ENCODE measurements at regions not wholly inside any gene's neighbourhood (a gene's known extent, or its start where the extent isn't known, plus 50 kb on each side); places are given as distances from the start of the nearest gene placed in this dataset.
"Not testable (repeated sequence)": the region's sequence is repeated elsewhere in the genome, so short reads cannot be mapped to it uniquely, and the experiment has no call there.

GRCh38 chr6:119440953-119441352 is 91.4 kb upstream of the MAN1A1 start:
- Mint-ChIP-seq H3K27ac (no peak overlapping the region), H3K36me3 (no peaks in the 10 kb centered on the region), H3K4me1 (no peaks in the 10 kb centered on the region), H3K4me3 (no peak overlapping the region), H3K27me3 (peaks cover 2% of the 10 kb centered on the region), H3K9me3 (no peaks in the 10 kb centered on the region)

- Mint-ChIP-seq H3K27ac (no peak overlapping the region), H3K4me1 (no peaks in the 10 kb centered on the region), H3K4me3 (no peak overlapping the region), H3K36me3 (no peaks in the 10 kb centered on the region), H3K9me3 (no peaks in the 10 kb centered on the region), H3K27me3 (no peaks in the 10 kb centered on the region)
Observed at GRCh38 chr6:119436583-119436982, 87.0 kb upstream of the MAN1A1 start.

GRCh38 chr6:119431799-119432198 is 82.2 kb upstream of the MAN1A1 start:
- no peak overlapping the region for H3K4me3 Mint-ChIP-seq
- no peak overlapping the region for H3K27ac Mint-ChIP-seq
- H3K36me3 Mint-ChIP-seq: no peaks in the 10 kb centered on the region
- H3K4me1 Mint-ChIP-seq: no peaks in the 10 kb centered on the region
- no peaks in the 10 kb centered on the region for H3K9me3 Mint-ChIP-seq
- no peaks in the 10 kb centered on the region for H3K27me3 Mint-ChIP-seq

- H3K4me3 Mint-ChIP-seq: no peak overlapping the region
- no peaks in the 10 kb centered on the region for H3K27me3 Mint-ChIP-seq
- H3K27ac Mint-ChIP-seq: no peak overlapping the region
- no peaks in the 10 kb centered on the region for H3K9me3 Mint-ChIP-seq
- H3K36me3 Mint-ChIP-seq: no peaks in the 10 kb centered on the region
- no peaks in the 10 kb centered on the region for H3K4me1 Mint-ChIP-seq
Observed at GRCh38 chr6:119430805-119431204, 81.2 kb upstream of the MAN1A1 start.

GRCh38 chr6:119428633-119429032 is 79.1 kb upstream of the MAN1A1 start:
- Mint-ChIP-seq H3K9me3 (no peaks in the 10 kb centered on the region), H3K36me3 (no peaks in the 10 kb centered on the region), H3K4me1 (no peaks in the 10 kb centered on the region), H3K27me3 (no peaks in the 10 kb centered on the region), H3K4me3 (no peak overlapping the region), H3K27ac (no peak overlapping the region)

- Mint-ChIP-seq H3K4me1 (no peaks in the 10 kb centered on the region), H3K36me3 (no peaks in the 10 kb centered on the region), H3K27me3 (no peaks in the 10 kb centered on the region), H3K9me3 (no peaks in the 10 kb centered on the region), H3K4me3 (no peak overlapping the region), H3K27ac (no peak overlapping the region)
Observed at GRCh38 chr6:119426619-119427018, 77.1 kb upstream of the MAN1A1 start.

- Mint-ChIP-seq H3K36me3 (no peaks in the 10 kb centered on the region), H3K9me3 (peaks cover 9% of the 10 kb centered on the region), H3K27me3 (peaks cover 2% of the 10 kb centered on the region), H3K27ac (no peak overlapping the region), H3K4me3 (no peak overlapping the region), H3K4me1 (no peaks in the 10 kb centered on the region)
Observed at GRCh38 chr6:119423996-119424395, 74.4 kb upstream of the MAN1A1 start.

GRCh38 chr6:119418084-119418483 is 68.5 kb upstream of the MAN1A1 start:
- not testable (repeated sequence) for H3K36me3 Mint-ChIP-seq, H3K4me3 Mint-ChIP-seq, H3K4me1 Mint-ChIP-seq, H3K27ac Mint-ChIP-seq, H3K27me3 Mint-ChIP-seq
- peaks cover 34% of the 10 kb centered on the region for H3K9me3 Mint-ChIP-seq

GRCh38 chr6:119407156-119407555 is 57.6 kb upstream of the MAN1A1 start:
- H3K36me3 Mint-ChIP-seq: peaks cover 3% of the 10 kb centered on the region
- H3K4me3 Mint-ChIP-seq: no peak overlapping the region
- H3K4me1 Mint-ChIP-seq: no peaks in the 10 kb centered on the region
- H3K9me3 Mint-ChIP-seq: peaks cover 20% of the 10 kb centered on the region
- H3K27ac Mint-ChIP-seq: no peak overlapping the region
- H3K27me3 Mint-ChIP-seq: no peaks in the 10 kb centered on the region

GRCh38 chr6:119405114-119405513 is 55.6 kb upstream of the MAN1A1 start:
- H3K9me3 Mint-ChIP-seq: peaks cover 20% of the 10 kb centered on the region
- H3K4me3 Mint-ChIP-seq, H3K4me1 Mint-ChIP-seq, H3K27ac Mint-ChIP-seq, H3K27me3 Mint-ChIP-seq, H3K36me3 Mint-ChIP-seq: not testable (repeated sequence)
